ENCODE measurements at regions not wholly inside any gene's neighbourhood (a gene's known extent, or its start where the extent isn't known, plus 50 kb on each side); places are given as distances from the start of the nearest gene placed in this dataset.

- Histone ChIP-seq H3K27ac (ENCODE audit: control insufficient read depth, insufficient read depth, low read length) (no peak overlapping the region), H3K4me2 (ENCODE audit: control insufficient read depth, extremely low read depth, insufficient read depth, low read depth, low read length) (no peak overlapping the region), H3K79me2 (ENCODE audit: control insufficient read depth, insufficient read depth, low read length) (no peaks in the 10 kb centered on the region), H2AFZ (ENCODE audit: control insufficient read depth, low read length) (no peak overlapping the region), H4K20me1 (ENCODE audit: control insufficient read depth, extremely low read depth, insufficient read depth, low read length) (no peaks in the 10 kb centered on the region), H3K9me3 (ENCODE audit: control insufficient read depth, low read depth, low read length) (no peaks in the 10 kb centered on the region), H3K36me3 (ENCODE audit: control insufficient read depth in 2 of 2, extremely low read depth in 1 of 2, insufficient read depth in 2 of 2, low read length in 2 of 2) (no peaks in the 10 kb centered on the region), H3K9me1 (ENCODE audit: control insufficient read depth, extremely low read depth, insufficient read depth, low read length) (no peaks in the 10 kb centered on the region), H3K27me3 (ENCODE audit: control insufficient read depth, extremely low read depth, insufficient read depth, low read length) (no peaks in the 10 kb centered on the region), H3K4me3 (ENCODE audit: control insufficient read depth in 2 of 3, extremely low read depth in 1 of 3, insufficient read depth in 2 of 3, low read depth in 1 of 3, low read length in 3 of 3) (no peak overlapping the region), H3K9ac (ENCODE audit: control insufficient read depth, extremely low read depth, insufficient read depth, low read length) (no peak overlapping the region), H3K4me1 (ENCODE audit: control insufficient read depth, extremely low read depth, insufficient read depth, low read length) (no peaks in the 10 kb centered on the region)
- DNase-seq (ENCODE audit: low read depth, low spot score) (no peak), FAIRE-seq (no peak)
- no peak for TF ChIP-seq EZH2 (IDR thresholded peaks at IDR 0.05; ENCODE audit: low read length)
- no peak for TF ChIP-seq CTCF (optimal IDR thresholded peaks at IDR 0.05 in 1 of 3, IDR thresholded peaks at IDR 0.05 in 1 of 3, conservative IDR thresholded peaks at IDR 0.05 in 1 of 3; ENCODE audit: extremely low read depth in 1 of 3, insufficient read depth in 2 of 3, low read length in 3 of 3)
- dilution Hi-C loops (cut with MboI; ENCODE audit: extremely low pct_ligation_motif_present, low sequenced_read_pairs) = no loop called here
Observed at GRCh38 chr5:158599157-158599556, 500.6 kb downstream of the EBF1 start.

- DNase-seq (ENCODE audit: low read depth, low spot score) (no peak), FAIRE-seq (no peak)
- H4K20me1 ChIP-seq (ENCODE audit: control insufficient read depth, extremely low read depth, insufficient read depth, low read length) = no peaks in the 10 kb centered on the region
- dilution Hi-C loops (cut with MboI; ENCODE audit: extremely low pct_ligation_motif_present, low sequenced_read_pairs) = no loop called here
- no peaks in the 10 kb centered on the region for H3K27me3 ChIP-seq (ENCODE audit: control insufficient read depth, extremely low read depth, insufficient read depth, low read length)
- H3K9me3 ChIP-seq (ENCODE audit: control insufficient read depth, low read depth, low read length) = no peaks in the 10 kb centered on the region
- TF ChIP-seq EZH2 (IDR thresholded peaks at IDR 0.05; ENCODE audit: low read length) = no peak
- no peak for TF ChIP-seq CTCF (optimal IDR thresholded peaks at IDR 0.05 in 1 of 3, IDR thresholded peaks at IDR 0.05 in 1 of 3, conservative IDR thresholded peaks at IDR 0.05 in 1 of 3; ENCODE audit: extremely low read depth in 1 of 3, insufficient read depth in 2 of 3, low read length in 3 of 3)
- no peaks in the 10 kb centered on the region for H3K36me3 ChIP-seq (ENCODE audit: control insufficient read depth in 2 of 2, extremely low read depth in 1 of 2, insufficient read depth in 2 of 2, low read length in 2 of 2)
- H3K4me1 ChIP-seq (ENCODE audit: control insufficient read depth, extremely low read depth, insufficient read depth, low read length) = no peaks in the 10 kb centered on the region
- H3K9ac ChIP-seq (ENCODE audit: control insufficient read depth, extremely low read depth, insufficient read depth, low read length) = no peak overlapping the region
- H3K4me2 ChIP-seq (ENCODE audit: control insufficient read depth, extremely low read depth, insufficient read depth, low read depth, low read length) = no peak overlapping the region
- H3K9me1 ChIP-seq (ENCODE audit: control insufficient read depth, extremely low read depth, insufficient read depth, low read length) = no peaks in the 10 kb centered on the region
- no peak overlapping the region for H3K4me3 ChIP-seq (ENCODE audit: control insufficient read depth in 2 of 3, extremely low read depth in 1 of 3, insufficient read depth in 2 of 3, low read depth in 1 of 3, low read length in 3 of 3)
- H3K27ac ChIP-seq (ENCODE audit: control insufficient read depth, insufficient read depth, low read length) = no peak overlapping the region
- H3K79me2 ChIP-seq (ENCODE audit: control insufficient read depth, insufficient read depth, low read length) = no peaks in the 10 kb centered on the region
- no peak overlapping the region for H2AFZ ChIP-seq (ENCODE audit: control insufficient read depth, low read length)
Observed at GRCh38 chr5:158594595-158595242, 505.0 kb downstream of the EBF1 start.

Data from keratinocyte (primary cell).